Stimulated activated CD8-positive, alpha-beta memory T cell treated with anti-CD3 and anti-CD28 coated beads, Interleukin-2, amount 100 ng/mL, for 1 hour (primary cell): ENCODE measurements at regions not wholly inside any gene's neighbourhood (a gene's known extent, or its start where the extent isn't known, plus 50 kb on each side); places are given as distances from the start of the nearest gene placed in this dataset.
"Not testable (repeated sequence)": the region's sequence is repeated elsewhere in the genome, so short reads cannot be mapped to it uniquely, and the experiment has no call there.

ENCODE experiments used
- DNase-seq, 2 donors: peaks; one replicate each; pipeline ENCODE4 v3.0.0-alpha.2; 2020; ENCODE audit warnings: low read depth in 2 of 2

DNA sequence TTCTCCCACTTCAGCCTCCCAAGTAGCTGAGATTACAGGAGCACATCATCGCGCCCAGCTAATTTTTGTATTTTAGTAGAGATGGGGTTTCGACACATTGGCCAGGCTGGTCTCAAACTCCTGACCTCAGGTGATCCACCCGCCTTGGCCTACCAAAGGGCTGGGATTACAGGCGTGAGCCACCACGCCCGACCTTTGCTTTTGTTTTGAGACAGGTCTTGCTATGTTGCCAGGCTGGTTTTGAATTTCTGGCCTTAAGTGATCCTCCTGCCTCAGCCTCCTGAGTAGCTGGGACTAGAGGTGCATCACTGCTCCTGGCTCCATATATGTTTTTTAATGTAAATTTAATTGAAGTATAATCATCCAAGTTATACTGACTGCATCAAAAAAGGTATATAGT lies 80.2 kb upstream of the NEK6 start:
- DNase-seq = not testable (repeated sequence)

DNA sequence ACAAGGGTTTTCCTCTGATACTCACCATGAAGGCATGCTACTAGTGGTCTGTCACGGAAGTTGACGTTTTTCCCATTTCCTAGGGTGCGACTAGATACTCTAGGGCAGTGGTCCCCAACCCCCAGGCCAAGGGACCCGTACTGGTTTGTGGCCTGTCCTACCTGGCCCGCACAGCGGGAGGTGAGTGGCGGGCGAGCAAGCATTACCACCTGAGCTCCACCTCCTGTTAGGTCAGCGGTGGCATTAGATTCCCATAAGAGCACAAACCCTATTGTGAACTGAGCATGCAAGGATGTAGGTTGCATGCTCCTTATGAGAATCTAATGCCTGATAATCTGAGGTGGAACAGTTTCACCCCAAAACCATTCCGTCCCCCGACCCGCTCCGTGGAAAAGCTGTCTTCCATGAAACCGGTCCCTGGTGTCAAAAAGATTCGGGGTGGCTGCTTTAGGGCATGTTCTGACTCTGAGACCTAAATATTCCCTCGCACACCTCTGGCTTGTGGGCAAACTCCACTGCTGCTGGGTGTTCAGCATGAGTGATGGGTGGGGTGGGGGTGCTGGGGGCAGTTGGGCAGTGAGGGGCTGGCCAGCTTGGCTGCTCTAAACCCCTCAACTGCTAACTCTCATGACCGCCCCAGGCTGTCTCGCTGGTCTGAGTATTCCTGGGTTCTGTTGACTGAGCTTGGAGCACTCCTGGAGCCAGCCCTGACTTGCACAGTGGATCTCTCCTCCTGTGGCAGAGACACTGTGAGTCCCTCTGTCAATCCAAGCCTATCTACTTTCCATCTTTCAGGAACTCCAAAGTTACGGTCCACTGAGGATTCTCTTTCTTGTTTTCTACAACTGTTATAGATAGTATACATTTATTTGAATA lies 78.3 kb upstream of the NEK6 start:
- no peak for DNase-seq

DNA sequence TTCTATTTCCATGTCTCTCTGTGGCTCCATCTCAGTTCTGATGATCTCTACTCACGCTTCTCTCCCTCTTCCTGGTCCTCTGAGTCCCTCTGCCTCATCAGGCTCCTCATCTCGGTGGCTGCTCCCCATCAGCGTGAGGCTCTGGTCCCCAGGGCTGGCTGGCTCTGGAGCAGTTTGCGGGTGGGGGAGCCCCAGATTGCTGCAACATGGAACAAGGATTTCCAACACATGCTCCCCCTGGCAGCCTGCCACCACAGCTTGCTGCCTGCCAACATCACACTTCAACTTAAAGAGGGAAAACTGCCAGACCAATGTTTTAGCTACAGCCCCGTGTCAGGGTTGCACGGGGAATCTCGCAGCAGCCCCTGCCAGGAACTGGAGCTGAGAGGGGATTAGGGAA lies 77.2 kb upstream of the NEK6 start:
- no peak for DNase-seq

DNA sequence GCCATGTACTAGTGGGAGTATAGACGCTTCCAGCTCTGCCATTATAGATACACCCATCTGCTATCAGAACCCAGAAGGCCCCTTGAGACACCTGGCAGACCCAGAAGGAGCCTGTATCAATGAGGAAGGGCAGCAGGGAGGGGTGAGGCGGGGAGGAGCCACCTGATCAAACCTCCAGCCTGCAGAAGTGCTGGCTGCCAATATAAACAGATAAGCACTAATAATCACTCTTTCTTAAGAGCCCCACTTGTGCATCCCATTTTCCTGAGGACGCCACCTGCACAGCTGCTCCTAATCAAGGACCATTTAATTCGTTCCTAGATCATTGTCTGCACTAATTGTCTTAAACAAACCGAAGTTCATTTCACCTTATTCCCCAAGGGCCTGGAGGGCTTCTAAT lies 75.0 kb upstream of the NEK6 start:
- no peak for DNase-seq

GRCh38 chr9:124183772-124184171 lies 74.0 kb upstream of the NEK6 start:
- no peak for DNase-seq

DNA sequence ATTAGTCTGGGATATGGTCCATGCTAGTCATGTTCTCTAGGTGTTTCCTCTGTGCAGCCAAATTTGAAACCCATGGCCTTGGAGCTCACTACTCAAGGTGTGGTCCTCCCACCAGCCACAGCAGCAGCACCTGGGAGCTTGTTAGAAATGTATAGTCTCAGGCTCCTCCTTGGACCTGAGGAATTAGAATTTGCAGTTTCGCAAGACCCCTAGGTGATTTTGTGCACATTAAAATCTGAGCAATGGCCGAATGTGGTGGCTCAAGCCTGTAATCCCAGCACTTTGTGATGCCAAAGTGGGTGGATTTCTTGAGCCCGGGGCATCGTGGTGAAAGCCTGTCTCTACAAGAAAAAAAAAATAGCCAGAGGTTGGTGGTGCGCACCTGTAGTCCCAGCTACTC lies 72.3 kb upstream of the NEK6 start:
- no peak for DNase-seq

DNA sequence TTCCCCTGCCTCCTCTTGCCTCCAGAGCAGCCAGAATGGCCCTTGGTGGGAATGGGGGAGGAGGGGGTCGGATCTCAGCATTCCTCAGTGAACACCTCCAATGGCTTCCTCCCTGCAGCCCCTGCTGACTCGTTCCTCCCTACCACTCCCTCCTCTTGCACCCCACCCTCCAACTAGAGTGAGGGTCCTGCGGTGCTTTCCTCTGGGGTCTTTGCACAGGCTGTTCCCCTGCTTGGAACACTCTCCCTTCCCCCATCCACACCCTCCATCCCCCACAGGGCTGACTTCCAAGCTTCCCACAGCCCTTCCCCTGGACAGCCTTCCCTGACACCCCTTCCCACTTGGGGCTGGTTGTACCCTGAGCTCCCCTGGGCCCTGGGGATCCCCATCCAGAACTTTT lies 70.4 kb upstream of the NEK6 start:
- DNase-seq = no peak

DNA sequence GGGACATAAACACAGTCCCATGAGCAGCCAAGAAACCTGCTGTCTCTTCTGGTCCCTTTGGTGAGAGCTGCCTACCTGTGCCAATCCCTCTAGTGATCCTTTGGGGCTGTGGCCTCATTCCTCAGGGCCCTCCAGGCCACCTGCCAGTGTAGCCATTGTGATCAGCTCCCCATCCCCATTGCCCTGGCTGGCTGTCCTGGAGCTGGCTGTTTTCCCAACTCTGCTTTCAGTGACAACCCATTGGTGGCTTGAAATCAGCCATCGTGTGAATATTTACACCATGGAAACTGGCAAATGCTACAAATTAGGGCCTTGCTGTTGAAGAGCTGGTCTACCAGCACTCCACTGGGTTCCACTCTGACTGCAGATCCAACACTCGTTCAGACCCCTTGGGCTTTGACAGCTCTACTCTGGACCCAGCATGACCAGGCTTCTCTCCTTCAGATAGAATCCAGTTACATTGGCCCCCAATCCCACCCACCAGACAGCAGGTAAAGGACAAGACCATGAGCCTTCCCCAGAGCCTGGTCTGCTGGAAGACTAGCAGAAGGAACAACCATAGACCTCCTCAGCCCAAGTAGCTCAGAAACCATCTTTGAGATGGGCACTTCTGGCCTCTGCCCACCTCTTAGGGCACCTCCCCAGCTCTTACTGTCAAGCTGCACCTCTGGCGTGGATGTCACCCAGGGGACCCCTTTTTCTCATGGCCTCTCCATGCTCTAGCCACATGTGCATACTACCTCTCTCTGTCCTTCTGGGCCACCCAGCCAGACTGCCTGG lies 69.2 kb upstream of the NEK6 start:
- DNase-seq = no peak

- no peak for DNase-seq
Measured at GRCh38 chr9:124190761-124191160, 67.0 kb upstream of the NEK6 start.

GRCh38 chr9:124191691-124192395 lies 65.9 kb upstream of the NEK6 start:
- no peak for DNase-seq

GRCh38 chr9:124196814-124197176 lies 61.0 kb upstream of the NEK6 start:
- no peak for DNase-seq

GRCh38 chr9:124197177-124198095 lies 60.3 kb upstream of the NEK6 start:
- DNase-seq = no peak

DNA sequence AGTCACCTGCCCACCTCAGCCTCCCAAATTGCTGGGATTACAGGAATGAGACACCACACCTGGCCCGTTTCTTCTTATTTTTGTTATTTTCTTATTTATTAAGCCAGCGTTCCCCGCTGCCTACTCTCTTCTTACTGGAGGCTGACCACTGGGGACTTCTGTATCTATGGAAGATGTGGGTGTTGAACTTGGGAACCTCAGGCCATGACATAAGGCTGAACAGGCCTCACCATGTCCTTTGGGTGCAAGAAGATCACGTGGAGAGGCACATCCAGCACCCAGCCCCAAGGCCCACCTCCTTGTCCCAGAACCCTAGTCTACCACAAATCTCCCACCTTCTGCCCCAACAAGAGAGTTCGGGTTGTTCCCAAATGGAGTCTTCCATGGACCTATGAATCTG lies 59.4 kb upstream of the NEK6 start:
- no peak for DNase-seq

- DNase-seq = no peak
Measured at GRCh38 chr9:124198948-124199347, 58.8 kb upstream of the NEK6 start.

- DNase-seq = no peak
Measured at GRCh38 chr9:124199474-124199873, 58.3 kb upstream of the NEK6 start.

DNA sequence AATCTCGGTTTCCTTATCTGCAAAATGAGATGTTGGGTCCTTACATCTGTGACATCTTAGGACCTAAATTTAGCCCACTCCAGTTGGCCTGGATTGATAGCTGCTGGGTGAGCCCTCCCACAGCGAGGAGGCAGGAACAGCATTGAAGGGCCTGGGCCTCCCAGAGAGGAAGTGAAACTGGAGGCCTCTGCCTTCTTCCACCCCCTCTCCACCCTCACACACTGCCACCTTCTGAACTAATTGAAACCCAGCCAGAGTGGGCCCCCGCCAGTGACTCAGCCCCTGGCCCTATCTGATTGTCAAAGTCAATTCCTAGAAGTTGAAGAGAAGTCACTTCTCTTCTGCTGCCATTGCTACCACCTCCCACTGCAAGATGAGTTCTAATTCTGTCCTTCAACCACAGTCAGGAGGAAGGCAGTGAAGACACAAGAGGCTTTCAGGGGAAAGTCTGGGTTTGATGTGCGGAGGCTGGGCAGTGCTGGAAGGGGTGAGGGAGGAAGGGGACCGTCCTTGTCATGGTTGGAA lies 55.2 kb upstream of the NEK6 start:
- DNase-seq = peak; percentile 30 to 51

- no peak for DNase-seq
Measured at GRCh38 chr9:124205686-124206352, 51.9 kb upstream of the NEK6 start.

- DNase-seq = no peak
Measured at GRCh38 chr9:124206391-124206790, 51.4 kb upstream of the NEK6 start.
